Tibial nerve (tissue), 4 donors: ENCODE measurements at regions not wholly inside any gene's neighbourhood (a gene's known extent, or its start where the extent isn't known, plus 50 kb on each side); places are given as distances from the start of the nearest gene placed in this dataset.

Experiments
- CTCF ChIP-seq, 5 experiments: fragments of 200-600 bp in 3 of 5; fragments of 450-650 bp in 2 of 5; sonication (generic) in 3 of 5; IDR thresholded peaks; one replicate each; pipeline ENCODE4 v1.5.1; 2016 to 2019; ENCODE audit warnings: antibody characterized with exemption in 5 of 5, mild to moderate bottlenecking in 3 of 5, moderate library complexity in 2 of 5
- EP300 ChIP-seq, 2 donors: sonication (generic); formaldehyde crosslinking; IDR thresholded peaks; one replicate each; pipeline ENCODE4 v1.6.1; 2017; ENCODE audit warnings: antibody characterized with exemption in 2 of 2, mild to moderate bottlenecking in 1 of 2
- POLR2A ChIP-seq, 2 donors: fragments of 450-650 bp; IDR thresholded peaks; one replicate each; pipeline ENCODE4 v1.6.1; 2017; ENCODE audit warnings: antibody characterized with exemption in 2 of 2, mild to moderate bottlenecking in 2 of 2, moderate library complexity in 2 of 2

- TF ChIP-seq EP300 (IDR thresholded peaks at IDR 0.05): no peak
- no peak for TF ChIP-seq CTCF (IDR thresholded peaks at IDR 0.05)
- TF ChIP-seq POLR2A (IDR thresholded peaks at IDR 0.05): no peak
Observed at GRCh38 chr6:40263970-40264369, 323.2 kb downstream of the LRFN2 start.
